GM12891 (cell line): ENCODE measurements at regions not wholly inside any gene's neighbourhood (a gene's known extent, or its start where the extent isn't known, plus 50 kb on each side); places are given as distances from the start of the nearest gene placed in this dataset.

Source experiments
- PAX5 ChIP-seq: IDR thresholded peaks from 2 replicates; pipeline ENCODE4 v1.6.1; 2011; ENCODE audit warnings: low read length, moderate library complexity, mild to moderate bottlenecking; ENCODE audit not compliant: insufficient read depth, severe bottlenecking
- POLR2A ChIP-seq: IDR thresholded peaks from 2 replicates; pipeline ENCODE4 v1.6.1; 2011; ENCODE audit warnings: low read depth, low read length, control low read depth
- POLR2AphosphoS5 ChIP-seq: IDR thresholded peaks from 2 replicates; pipeline ENCODE4 v1.6.1; 2011; ENCODE audit warnings: low read depth, low read length, control low read depth
- SPI1 ChIP-seq: IDR thresholded peaks from 2 replicates; pipeline ENCODE4 v1.6.1; 2011; ENCODE audit warnings: low read depth, low read length, control low read depth
- TAF1 ChIP-seq: IDR thresholded peaks from 2 replicates; pipeline ENCODE4 v1.6.1; 2011; ENCODE audit warnings: low read depth, low read length, control low read depth

DNA sequence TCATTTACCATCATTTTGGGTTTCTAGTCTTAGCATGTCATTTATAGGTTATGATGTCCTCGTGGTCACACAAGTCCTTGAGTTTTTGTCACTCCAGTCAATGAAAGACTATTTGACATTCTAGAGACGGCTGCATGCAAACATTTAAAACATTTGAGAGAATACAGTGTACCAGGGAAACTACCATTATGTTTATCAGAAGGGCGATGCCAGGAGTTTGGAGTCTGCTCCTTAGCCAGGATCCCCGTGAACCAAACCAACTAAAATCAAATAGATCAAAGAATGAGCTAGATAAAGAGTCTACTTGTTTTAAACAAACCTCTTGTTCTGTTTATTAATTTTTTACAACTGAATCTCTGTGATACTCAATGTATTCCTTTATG is 122.6 kb downstream of the OLIG3 start:
- TF ChIP-seq POLR2A (no peak), POLR2AphosphoS5 (no peak), PAX5 (no peak), TAF1 (no peak), SPI1 (no peak)
